Stimulated activated memory B cell treated with anti-CD40 and anti-IgM and Interleukin-4, amounts not matched to agents 10 μg/mL and 1 μg/mL and 100 μg/mL, for 72 hours (primary cell): ENCODE measurements at regions not wholly inside any gene's neighbourhood (a gene's known extent, or its start where the extent isn't known, plus 50 kb on each side); places are given as distances from the start of the nearest gene placed in this dataset.

ENCODE experiments used
- ATAC-seq: fragments of 150-1000 bp; cut with Tn5 transposase; 2 replicates; pipeline ENCODE4 v1.10.0; 2021
- H3K27ac Mint-ChIP-seq: one replicate; pipeline ENCODE4 v1.8.0; 2022; ENCODE audit warnings: mild to moderate bottlenecking, mixed read lengths
- H3K27me3 Mint-ChIP-seq: one replicate; pipeline ENCODE4 v1.8.0; 2022; ENCODE audit warnings: mixed read lengths
- H3K36me3 Mint-ChIP-seq: one replicate; pipeline ENCODE4 v1.8.0; 2022; ENCODE audit warnings: mixed read lengths
- H3K4me1 Mint-ChIP-seq: one replicate; pipeline ENCODE4 v1.8.0; 2022; ENCODE audit warnings: mixed read lengths
- H3K4me3 Mint-ChIP-seq: one replicate; pipeline ENCODE4 v1.8.0; 2022; ENCODE audit warnings: mild to moderate bottlenecking, moderate library complexity, mixed read lengths
- H3K9me3 Mint-ChIP-seq: one replicate; pipeline ENCODE4 v1.8.0; 2022; ENCODE audit warnings: mixed read lengths

DNA sequence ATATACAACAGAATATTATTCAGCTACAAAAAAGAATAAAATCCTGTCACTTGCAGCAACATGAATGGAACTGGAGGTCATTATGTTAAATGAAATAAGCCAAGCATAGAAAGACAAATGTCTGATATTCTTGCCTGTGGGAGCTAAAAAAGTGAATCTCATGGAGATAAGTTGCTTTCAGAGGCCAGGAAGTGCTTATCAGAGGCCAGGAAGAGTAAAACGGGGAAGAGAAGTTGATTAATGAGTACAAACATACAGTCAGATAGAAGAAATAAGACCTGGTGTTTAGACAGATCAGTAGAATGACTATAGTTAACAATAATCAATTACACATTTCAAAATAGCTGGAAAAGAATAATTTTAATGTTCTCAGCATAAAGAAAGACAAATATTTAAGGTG, 54.4 kb upstream of the CPHXL start:
- H3K9me3 Mint-ChIP-seq = no peaks in the 10 kb centered on the region
- ATAC-seq = no peak
- H3K4me1 Mint-ChIP-seq = no peaks in the 10 kb centered on the region
- peaks cover 82% of the 10 kb centered on the region for H3K27me3 Mint-ChIP-seq
- H3K27ac Mint-ChIP-seq = no peak overlapping the region
- no peak overlapping the region for H3K4me3 Mint-ChIP-seq
- H3K36me3 Mint-ChIP-seq = no peaks in the 10 kb centered on the region

- no peak for ATAC-seq
- Mint-ChIP-seq H3K4me1 (no peaks in the 10 kb centered on the region), H3K4me3 (no peak overlapping the region), H3K27ac (no peak overlapping the region), H3K36me3 (no peaks in the 10 kb centered on the region), H3K27me3 (peaks cover 80% of the 10 kb centered on the region), H3K9me3 (no peaks in the 10 kb centered on the region)
Observed at GRCh38 chr16:75781683-75782343, 55.5 kb upstream of the CPHXL start.

GRCh38 chr16:75787440-75787839, 61.1 kb upstream of the CPHXL start:
- ATAC-seq = no peak
- Mint-ChIP-seq H3K27ac (no peak overlapping the region), H3K36me3 (no peaks in the 10 kb centered on the region), H3K27me3 (peaks cover 56% of the 10 kb centered on the region), H3K4me1 (no peaks in the 10 kb centered on the region), H3K4me3 (no peak overlapping the region), H3K9me3 (no peaks in the 10 kb centered on the region)

DNA sequence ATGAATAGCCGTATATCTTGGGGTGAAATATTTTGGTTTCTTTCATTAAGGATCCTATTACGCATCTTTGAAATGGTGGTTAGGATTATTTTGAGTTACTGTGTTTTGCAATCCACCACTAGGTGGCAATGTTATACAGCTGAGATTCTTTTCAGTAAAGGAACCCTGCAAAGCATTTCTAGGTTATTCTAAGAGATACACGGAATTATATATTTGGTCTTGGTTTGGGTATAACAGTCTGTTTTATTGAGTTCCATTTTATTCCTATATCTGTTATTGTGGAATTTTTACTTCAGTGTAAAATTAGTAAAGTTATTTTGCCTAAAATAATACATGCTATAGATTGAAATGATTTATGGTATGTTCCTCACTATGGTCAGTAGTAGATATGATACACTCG, 62.9 kb upstream of the CPHXL start:
- H3K9me3 Mint-ChIP-seq = no peaks in the 10 kb centered on the region
- H3K4me1 Mint-ChIP-seq = no peaks in the 10 kb centered on the region
- H3K36me3 Mint-ChIP-seq = no peaks in the 10 kb centered on the region
- H3K27ac Mint-ChIP-seq = no peak overlapping the region
- H3K27me3 Mint-ChIP-seq = peaks cover 41% of the 10 kb centered on the region
- H3K4me3 Mint-ChIP-seq = no peak overlapping the region
- no peak for ATAC-seq

DNA sequence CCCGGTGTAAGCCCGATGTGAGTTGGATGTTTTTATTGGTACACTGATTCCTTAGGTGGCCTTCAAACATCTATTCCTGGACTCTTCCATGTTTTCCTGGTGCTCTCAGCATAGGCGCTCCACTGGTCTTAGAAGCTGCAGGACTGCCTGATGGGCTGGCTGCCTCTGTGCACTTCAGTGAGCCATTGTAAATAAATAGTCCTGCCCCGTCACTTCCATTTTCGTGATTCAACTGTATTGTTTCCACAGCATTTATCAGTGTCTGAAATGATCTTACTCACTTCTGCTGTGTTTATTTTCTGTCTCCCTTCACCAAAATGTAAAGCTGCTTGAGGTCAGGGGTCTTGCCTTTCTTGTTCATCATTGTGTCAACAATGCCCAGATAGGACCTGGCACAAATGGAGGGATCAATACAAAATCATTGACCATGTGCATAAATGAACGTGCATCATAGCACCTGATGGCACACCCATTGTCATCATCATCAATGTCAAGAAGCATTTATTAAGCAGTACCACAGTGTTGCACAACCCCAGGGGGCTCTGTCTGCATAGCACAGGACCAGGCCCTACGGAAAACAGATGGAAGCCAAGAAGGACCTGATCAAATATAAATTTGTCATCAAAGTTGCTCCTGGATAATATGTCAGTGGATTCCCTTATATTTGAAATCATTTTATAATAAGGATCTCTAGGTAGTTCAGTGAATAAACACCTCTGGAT, 66.6 kb upstream of the CPHXL start:
- Mint-ChIP-seq H3K4me1 (no peaks in the 10 kb centered on the region), H3K4me3 (no peak overlapping the region), H3K36me3 (no peaks in the 10 kb centered on the region), H3K27ac (no peak overlapping the region), H3K9me3 (peaks cover 3% of the 10 kb centered on the region), H3K27me3 (peaks cover 34% of the 10 kb centered on the region)
- ATAC-seq = no peak

GRCh38 chr16:75793641-75794040, 67.4 kb upstream of the CPHXL start:
- Mint-ChIP-seq H3K4me3 (no peak overlapping the region), H3K4me1 (no peaks in the 10 kb centered on the region), H3K9me3 (peaks cover 3% of the 10 kb centered on the region), H3K27ac (no peak overlapping the region), H3K36me3 (no peaks in the 10 kb centered on the region), H3K27me3 (peaks cover 34% of the 10 kb centered on the region)
- no peak for ATAC-seq

GRCh38 chr16:75794426-75794825, 68.1 kb upstream of the CPHXL start:
- no peak overlapping the region for H3K27ac Mint-ChIP-seq
- no peaks in the 10 kb centered on the region for H3K36me3 Mint-ChIP-seq
- peaks cover 29% of the 10 kb centered on the region for H3K27me3 Mint-ChIP-seq
- ATAC-seq = no peak
- H3K4me3 Mint-ChIP-seq = no peak overlapping the region
- peaks cover 3% of the 10 kb centered on the region for H3K9me3 Mint-ChIP-seq
- no peaks in the 10 kb centered on the region for H3K4me1 Mint-ChIP-seq

DNA sequence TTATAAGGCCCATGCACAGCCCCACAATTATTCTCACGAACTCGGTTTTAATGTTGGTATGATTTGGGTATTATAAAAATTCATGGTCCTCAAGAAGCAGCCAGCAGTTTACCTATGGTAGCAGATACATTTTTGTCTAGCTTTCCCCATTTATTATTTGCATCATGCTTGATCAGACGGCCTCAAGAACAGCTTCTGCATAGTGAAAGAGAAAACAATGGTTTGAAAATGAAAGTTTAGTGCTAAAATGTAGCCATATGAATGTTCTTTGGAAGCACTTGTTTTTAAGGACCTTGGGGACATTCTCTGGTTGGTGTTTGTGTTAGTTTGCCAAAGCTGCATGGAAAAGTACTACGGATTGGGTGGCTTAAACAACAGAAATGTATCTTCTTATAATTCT, 72.4 kb upstream of the CPHXL start:
- peaks cover 3% of the 10 kb centered on the region for H3K9me3 Mint-ChIP-seq
- H3K4me3 Mint-ChIP-seq = no peak overlapping the region
- H3K27me3 Mint-ChIP-seq = peaks cover 27% of the 10 kb centered on the region
- no peaks in the 10 kb centered on the region for H3K4me1 Mint-ChIP-seq
- no peak overlapping the region for H3K27ac Mint-ChIP-seq
- no peak for ATAC-seq
- no peaks in the 10 kb centered on the region for H3K36me3 Mint-ChIP-seq

DNA sequence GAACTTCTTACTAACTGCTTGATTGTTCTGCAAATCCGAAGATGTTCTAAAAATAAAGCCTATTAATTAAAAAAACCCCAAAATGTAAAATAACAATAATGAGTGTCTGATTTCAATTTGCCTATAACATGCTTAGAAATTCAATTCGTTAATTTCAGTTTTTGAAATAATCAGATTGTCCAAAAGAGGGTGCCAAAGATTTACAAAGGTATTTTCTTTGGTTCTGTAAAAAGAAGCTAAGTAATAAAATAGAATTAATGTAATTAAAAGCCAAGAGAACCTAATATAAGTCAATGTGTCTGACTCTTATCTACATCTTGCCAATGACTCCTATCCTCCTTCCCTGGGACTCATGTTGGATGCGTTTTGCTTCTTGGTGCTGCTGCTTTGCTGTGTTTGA, 75.0 kb upstream of the CPHXL start:
- Mint-ChIP-seq H3K4me3 (no peak overlapping the region), H3K27ac (no peak overlapping the region), H3K4me1 (no peaks in the 10 kb centered on the region), H3K36me3 (no peaks in the 10 kb centered on the region), H3K9me3 (no peaks in the 10 kb centered on the region), H3K27me3 (peaks cover 29% of the 10 kb centered on the region)
- no peak for ATAC-seq

DNA sequence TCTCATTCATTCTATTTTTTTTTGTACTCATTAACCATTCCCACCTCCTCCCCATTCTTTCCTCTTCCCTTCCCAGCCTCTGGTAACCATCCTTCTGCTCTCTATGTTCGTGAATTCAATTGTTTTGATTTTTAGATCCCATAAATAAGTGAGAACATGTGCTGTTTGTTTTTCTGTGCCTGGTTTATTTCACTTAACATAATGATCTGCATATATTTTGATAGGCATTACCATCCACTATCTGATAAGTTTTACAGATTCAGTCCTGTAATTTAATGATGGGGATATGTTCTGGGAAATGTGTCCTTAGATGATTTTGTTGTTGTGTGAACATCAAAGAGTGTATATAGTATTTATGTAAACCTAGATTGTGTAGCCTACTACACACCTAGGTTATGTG, 77.5 kb upstream of the CPHXL start:
- Mint-ChIP-seq H3K9me3 (no peaks in the 10 kb centered on the region), H3K36me3 (no peaks in the 10 kb centered on the region), H3K4me3 (no peak overlapping the region), H3K4me1 (no peaks in the 10 kb centered on the region), H3K27ac (no peak overlapping the region), H3K27me3 (peaks cover 32% of the 10 kb centered on the region)
- no peak for ATAC-seq

DNA sequence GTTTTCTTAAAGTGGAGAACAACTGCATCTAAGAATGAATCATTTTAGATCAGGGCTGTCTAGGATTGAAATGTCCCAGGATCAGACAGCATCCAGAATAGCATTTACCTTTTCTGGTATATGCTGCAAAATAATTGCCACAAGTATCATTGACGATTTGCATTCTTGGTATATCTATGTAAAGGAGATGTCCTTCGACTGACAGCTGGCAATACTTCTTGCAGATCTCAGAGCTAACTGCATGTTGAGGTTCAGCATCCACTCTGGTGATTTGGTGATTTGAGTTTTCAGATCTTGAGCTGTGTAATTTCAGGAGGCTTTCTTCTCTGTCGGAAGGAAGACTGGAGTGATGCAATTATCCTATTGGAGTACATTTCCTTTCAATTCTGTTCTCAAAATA, 78.1 kb upstream of the CPHXL start:
- no peak for ATAC-seq
- Mint-ChIP-seq H3K4me1 (no peaks in the 10 kb centered on the region), H3K36me3 (no peaks in the 10 kb centered on the region), H3K27ac (no peak overlapping the region), H3K9me3 (no peaks in the 10 kb centered on the region), H3K4me3 (no peak overlapping the region), H3K27me3 (peaks cover 32% of the 10 kb centered on the region)

DNA sequence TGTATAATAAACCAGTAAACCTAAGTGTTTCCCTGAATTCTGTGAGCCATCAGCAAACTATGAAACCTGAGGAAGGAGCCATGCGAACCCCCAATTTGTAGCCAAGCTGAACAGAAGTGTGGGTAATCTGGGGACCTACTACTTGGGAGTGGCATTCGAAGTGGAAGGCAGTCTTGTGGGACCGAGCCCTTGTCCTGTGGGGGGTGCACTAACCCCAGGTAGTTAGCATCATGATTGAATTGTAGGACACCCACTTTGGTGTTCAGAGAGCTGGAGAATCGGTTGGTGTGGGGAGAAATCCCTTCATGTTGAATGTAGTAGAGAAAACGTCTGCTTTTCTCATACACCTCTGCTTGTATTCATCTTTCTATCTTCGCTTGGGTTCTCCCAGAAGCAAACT, 79.7 kb upstream of the CPHXL start:
- Mint-ChIP-seq H3K36me3 (no peaks in the 10 kb centered on the region), H3K27ac (no peak overlapping the region), H3K4me1 (no peaks in the 10 kb centered on the region), H3K9me3 (no peaks in the 10 kb centered on the region), H3K27me3 (peaks cover 26% of the 10 kb centered on the region), H3K4me3 (no peak overlapping the region)
- no peak for ATAC-seq

- no peak overlapping the region for H3K4me3 Mint-ChIP-seq
- no peak for ATAC-seq
- H3K9me3 Mint-ChIP-seq = no peaks in the 10 kb centered on the region
- no peaks in the 10 kb centered on the region for H3K4me1 Mint-ChIP-seq
- H3K27ac Mint-ChIP-seq = no peak overlapping the region
- peaks cover 24% of the 10 kb centered on the region for H3K27me3 Mint-ChIP-seq
- H3K36me3 Mint-ChIP-seq = no peaks in the 10 kb centered on the region
Observed at GRCh38 chr16:75806487-75806886, 80.2 kb upstream of the CPHXL start.

GRCh38 chr16:75810342-75810741, 84.1 kb upstream of the CPHXL start:
- peaks cover 37% of the 10 kb centered on the region for H3K27me3 Mint-ChIP-seq
- no peak overlapping the region for H3K4me3 Mint-ChIP-seq
- no peaks in the 10 kb centered on the region for H3K4me1 Mint-ChIP-seq
- H3K36me3 Mint-ChIP-seq = no peaks in the 10 kb centered on the region
- no peak overlapping the region for H3K27ac Mint-ChIP-seq
- ATAC-seq = no peak
- no peaks in the 10 kb centered on the region for H3K9me3 Mint-ChIP-seq

DNA sequence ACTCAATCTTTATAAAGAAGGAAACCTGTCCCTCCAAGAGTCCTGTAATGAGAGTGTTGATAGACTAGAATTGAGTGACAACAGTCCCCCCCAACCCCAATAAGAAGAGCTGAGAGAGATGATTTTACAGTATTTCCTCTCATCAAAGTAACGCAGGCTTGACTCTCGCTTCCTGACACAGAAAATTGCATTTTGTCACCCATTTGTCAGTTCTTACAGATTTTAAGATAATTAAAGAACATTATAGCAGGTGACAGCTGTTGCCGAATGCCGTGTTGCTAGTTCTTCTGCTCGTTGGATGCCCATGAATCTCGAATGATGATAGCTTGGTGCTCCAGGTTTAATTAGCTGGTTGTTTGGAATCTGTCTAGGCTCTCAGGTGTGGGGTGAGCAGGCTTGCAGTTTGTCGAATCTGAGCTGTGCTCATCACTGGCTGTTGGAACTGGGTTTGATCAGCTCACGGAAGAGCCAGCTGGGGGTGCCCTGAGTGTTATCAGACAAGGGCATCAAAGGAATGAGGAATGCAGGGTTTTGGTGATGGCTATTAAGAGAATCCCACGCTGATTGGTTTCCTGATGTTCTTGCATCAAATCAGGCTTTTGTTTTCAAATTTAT, 84.8 kb upstream of the CPHXL start:
- Mint-ChIP-seq H3K4me1 (no peaks in the 10 kb centered on the region), H3K27me3 (peaks cover 31% of the 10 kb centered on the region), H3K36me3 (no peaks in the 10 kb centered on the region), H3K4me3 (no peak overlapping the region), H3K9me3 (no peaks in the 10 kb centered on the region), H3K27ac (no peak overlapping the region)
- ATAC-seq = no peak

DNA sequence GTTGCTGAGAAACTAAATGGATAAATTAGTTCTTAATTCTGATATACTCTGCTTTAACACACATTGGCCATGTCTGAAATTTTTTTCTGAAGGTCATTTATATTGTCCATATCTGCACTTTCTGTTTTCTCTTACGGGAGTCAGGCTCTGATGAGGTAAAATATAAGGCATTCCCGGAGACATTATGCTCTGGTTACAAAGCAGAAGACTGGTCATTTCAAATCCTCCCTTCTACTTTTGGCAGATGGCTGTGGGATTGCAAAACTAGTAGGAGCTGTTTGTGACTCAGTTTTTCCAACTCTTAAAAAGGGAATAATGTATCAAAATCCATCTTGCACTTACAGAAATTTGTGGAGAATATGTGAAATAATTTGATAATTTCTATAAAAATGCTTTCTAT, 92.2 kb upstream of the CPHXL start:
- Mint-ChIP-seq H3K9me3 (no peaks in the 10 kb centered on the region), H3K27me3 (peaks cover 30% of the 10 kb centered on the region), H3K4me1 (no peaks in the 10 kb centered on the region), H3K4me3 (no peak overlapping the region), H3K36me3 (no peaks in the 10 kb centered on the region), H3K27ac (no peak overlapping the region)
- no peak for ATAC-seq
